Cardiac muscle cell (in vitro differentiated cells and primary cell): ENCODE measurements at regions not wholly inside any gene's neighbourhood (a gene's known extent, or its start where the extent isn't known, plus 50 kb on each side); places are given as distances from the start of the nearest gene placed in this dataset.

Experiments
- DNase-seq, 2 donors: peaks; one replicate each; pipeline versions ENCODE4 v3.0.0 to v3.0.0-alpha.2; 2010 to 2017; ENCODE audit warnings: low read depth in 1 of 2, low spot score in 1 of 2
- H3K27ac ChIP-seq: fragments of 200-600 bp; sonication (generic); 2 replicates; pipeline ENCODE4 v1.5.1; 2016
- H3K27me3 ChIP-seq: fragments of 200-600 bp; sonication (generic); 2 replicates; pipeline ENCODE4 v1.6.0; 2016; ENCODE audit warnings: control low read depth
- H3K36me3 ChIP-seq: fragments of 200-600 bp; sonication (generic); 2 replicates; pipeline ENCODE4 v1.5.1; 2016; ENCODE audit warnings: control low read depth
- H3K4me1 ChIP-seq: fragments of 200-600 bp; sonication (generic); 2 replicates; pipeline ENCODE4 v1.8.1; 2017; ENCODE audit warnings: low read depth, mild to moderate bottlenecking, mixed run types
- H3K4me3 ChIP-seq: fragments of 200-600 bp; sonication (generic); 2 replicates; pipeline ENCODE4 v1.5.1; 2016; ENCODE audit warnings: mild to moderate bottlenecking
- H3K9me3 ChIP-seq: fragments of 200-600 bp; sonication (generic); 2 replicates; pipeline ENCODE4 v1.5.1; 2017; ENCODE audit warnings: low read depth, mild to moderate bottlenecking, control low read depth
- CTCF ChIP-seq: IDR thresholded peaks from 2 replicates; pipeline ENCODE4 v1.5.1; 2012; ENCODE audit warnings: low read depth, mild to moderate bottlenecking, low read length

DNA sequence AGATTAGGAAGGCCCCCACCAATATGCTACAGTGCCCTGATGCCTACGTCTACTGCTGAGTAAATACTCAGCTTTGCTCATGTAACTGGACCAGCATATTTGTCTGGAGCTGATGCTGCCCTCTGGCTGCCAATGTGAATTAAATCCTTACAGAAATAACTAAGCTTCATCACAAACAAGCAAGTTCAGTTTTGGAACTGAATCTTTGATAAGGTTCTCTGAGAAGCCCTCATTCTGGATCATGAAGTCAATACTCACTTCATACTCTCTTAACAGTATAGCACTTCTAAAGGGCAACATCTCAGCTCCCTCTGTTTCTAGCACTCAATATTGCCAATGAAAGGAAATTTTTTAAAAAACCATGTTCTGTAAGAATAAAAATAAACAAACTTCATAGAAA lies 246.7 kb downstream of the ETV1 start:
- no peaks in the 10 kb centered on the region for H3K9me3 ChIP-seq
- DNase-seq = peak; percentile 67 to 72
- no peaks in the 10 kb centered on the region for H3K36me3 ChIP-seq
- TF ChIP-seq CTCF = peak; percentile 51
- H3K4me1 ChIP-seq = peaks cover 14% of the 10 kb centered on the region
- H3K27ac ChIP-seq = no peak overlapping the region
- no peaks in the 10 kb centered on the region for H3K27me3 ChIP-seq
- no peak overlapping the region for H3K4me3 ChIP-seq

DNA sequence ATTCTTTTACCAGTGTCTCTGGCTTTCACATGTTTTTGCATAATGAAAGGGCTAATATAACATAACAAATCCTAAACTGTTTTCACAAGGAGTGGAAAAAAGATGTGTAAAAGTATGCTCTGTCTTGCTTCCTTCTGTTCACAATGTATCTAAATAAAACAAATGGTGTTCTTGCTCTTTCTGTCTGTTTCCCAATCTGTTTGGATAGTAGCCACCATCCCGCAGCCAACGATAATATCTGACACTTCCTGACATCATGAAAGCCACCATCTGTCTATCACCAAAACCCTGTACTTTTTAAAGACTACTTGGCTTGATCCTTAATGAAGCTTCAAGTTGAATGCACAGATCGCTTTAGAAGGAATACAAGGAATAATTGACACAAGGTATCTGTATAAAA lies 246.2 kb downstream of the ETV1 start:
- H3K4me3 ChIP-seq = no peak overlapping the region
- H3K27me3 ChIP-seq = no peaks in the 10 kb centered on the region
- no peak overlapping the region for H3K27ac ChIP-seq
- H3K4me1 ChIP-seq = peaks cover 14% of the 10 kb centered on the region
- H3K9me3 ChIP-seq = no peaks in the 10 kb centered on the region
- no peaks in the 10 kb centered on the region for H3K36me3 ChIP-seq
- TF ChIP-seq CTCF = no peak
- peak in 1 of 2 donors; percentile 67 for DNase-seq

DNA sequence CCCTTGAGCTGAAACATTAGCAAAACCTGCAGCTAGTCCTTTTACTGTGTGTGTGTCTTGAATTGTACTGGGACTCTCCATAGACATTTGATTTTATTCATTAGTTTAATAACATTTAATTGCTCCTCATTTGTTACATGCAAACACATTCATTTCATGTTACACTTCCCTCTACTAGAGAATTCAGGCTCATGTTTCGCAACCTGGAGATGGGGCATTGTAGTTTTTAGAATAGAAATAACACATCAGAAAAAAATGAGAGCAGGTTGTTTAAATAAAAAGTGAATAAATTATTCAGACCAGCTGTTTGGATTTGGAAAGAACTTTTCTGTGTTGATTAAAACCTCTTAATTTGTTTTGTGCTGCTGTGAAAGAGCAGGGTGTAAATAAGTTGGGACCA lies 243.9 kb downstream of the ETV1 start:
- no peak overlapping the region for H3K27ac ChIP-seq
- H3K4me1 ChIP-seq = peaks cover 14% of the 10 kb centered on the region
- no peaks in the 10 kb centered on the region for H3K27me3 ChIP-seq

GRCh38 chr7:13748998-13749397 lies 240.5 kb downstream of the ETV1 start:
- H3K27ac ChIP-seq = no peak overlapping the region
- H3K36me3 ChIP-seq = no peaks in the 10 kb centered on the region
- H3K4me3 ChIP-seq = no peak overlapping the region
- H3K4me1 ChIP-seq = no peaks in the 10 kb centered on the region
- no peaks in the 10 kb centered on the region for H3K9me3 ChIP-seq
- DNase-seq = no peak
- TF ChIP-seq CTCF = no peak
- no peaks in the 10 kb centered on the region for H3K27me3 ChIP-seq

More for the DNA sequence above, 243.9 kb downstream of the ETV1 start:
- no peak for TF ChIP-seq CTCF
- H3K4me3 ChIP-seq = no peak overlapping the region
- H3K9me3 ChIP-seq = no peaks in the 10 kb centered on the region
- no peaks in the 10 kb centered on the region for H3K36me3 ChIP-seq
- DNase-seq = no peak

GRCh38 chr7:13749636-13750035 lies 239.8 kb downstream of the ETV1 start:
- Histone ChIP-seq H3K9me3 (no peaks in the 10 kb centered on the region), H3K36me3 (no peaks in the 10 kb centered on the region), H3K27ac (no peak overlapping the region), H3K4me1 (no peaks in the 10 kb centered on the region), H3K4me3 (no peak overlapping the region), H3K27me3 (no peaks in the 10 kb centered on the region)
- no peak for DNase-seq
- TF ChIP-seq CTCF = no peak

DNA sequence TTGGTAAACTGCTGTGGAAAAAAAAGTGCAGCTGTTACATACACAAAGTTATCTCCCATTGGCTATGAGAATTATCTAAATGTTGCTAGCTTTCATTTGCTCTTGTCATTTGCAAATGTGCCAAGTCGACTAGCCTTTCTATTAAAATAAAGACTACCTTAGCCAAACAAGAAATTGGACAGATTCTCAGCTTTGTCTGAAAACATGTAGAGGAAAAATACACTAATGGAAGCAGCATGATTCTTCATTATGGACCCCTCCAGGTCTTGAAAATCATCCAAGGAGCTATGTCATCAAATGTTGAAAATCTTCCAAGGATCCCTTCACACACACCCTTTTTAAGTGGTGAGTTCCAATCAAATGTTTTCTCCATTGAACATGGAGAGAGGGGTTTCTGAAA lies 237.7 kb downstream of the ETV1 start:
- H3K4me1 ChIP-seq = no peaks in the 10 kb centered on the region
- no peaks in the 10 kb centered on the region for H3K36me3 ChIP-seq
- H3K4me3 ChIP-seq = no peak overlapping the region
- TF ChIP-seq CTCF = no peak
- no peak overlapping the region for H3K27ac ChIP-seq
- no peaks in the 10 kb centered on the region for H3K9me3 ChIP-seq
- no peaks in the 10 kb centered on the region for H3K27me3 ChIP-seq
- DNase-seq = no peak
